C4-2B (cell line): ENCODE measurements at regions not wholly inside any gene's neighbourhood (a gene's known extent, or its start where the extent isn't known, plus 50 kb on each side); places are given as distances from the start of the nearest gene placed in this dataset.

Source experiments
- CTCF ChIP-seq: fragments of 450-650 bp; conservative IDR thresholded peaks from 2 replicates; pipeline ENCODE4 v1.5.1; 2017; ENCODE audit warnings: mild to moderate bottlenecking
- ZFX ChIP-seq: fragments of 450-650 bp; IDR thresholded peaks from 2 replicates; pipeline ENCODE4 v1.6.1; 2017

- TF ChIP-seq CTCF (no peak), ZFX (no peak)
Measured at GRCh38 chr9:13478639-13479038, 199.1 kb upstream of the MPDZ start.
